ENCODE measurements at regions not wholly inside any gene's neighbourhood (a gene's known extent, or its start where the extent isn't known, plus 50 kb on each side); places are given as distances from the start of the nearest gene placed in this dataset.

GRCh38 chr11:11182261-11182660 lies 170.8 kb downstream of the CSNK2A3 start:
- no peak for TF ChIP-seq CTCF (IDR thresholded peaks at IDR 0.05; ENCODE audit: insufficient read depth, low read depth, low read length)
- TF ChIP-seq EZH2 (IDR thresholded peaks at IDR 0.05; ENCODE audit: insufficient read depth, low read length): no peak
